ENCODE measurements at regions not wholly inside any gene's neighbourhood (a gene's known extent, or its start where the extent isn't known, plus 50 kb on each side); places are given as distances from the start of the nearest gene placed in this dataset.
A peak's percentile ranks its signal among the peaks of the same experiment; 100 is the strongest.
"Not testable (repeated sequence)": the region's sequence is repeated elsewhere in the genome, so short reads cannot be mapped to it uniquely, and the experiment has no call there.

GRCh38 chr4:128646893-128647292 lies 162.6 kb upstream of the JADE1 start:
- DNase-seq, result not testable (repeated sequence)

GRCh38 chr4:128644693-128645654 lies 164.5 kb upstream of the JADE1 start:
- not testable (repeated sequence) for DNase-seq

DNA sequence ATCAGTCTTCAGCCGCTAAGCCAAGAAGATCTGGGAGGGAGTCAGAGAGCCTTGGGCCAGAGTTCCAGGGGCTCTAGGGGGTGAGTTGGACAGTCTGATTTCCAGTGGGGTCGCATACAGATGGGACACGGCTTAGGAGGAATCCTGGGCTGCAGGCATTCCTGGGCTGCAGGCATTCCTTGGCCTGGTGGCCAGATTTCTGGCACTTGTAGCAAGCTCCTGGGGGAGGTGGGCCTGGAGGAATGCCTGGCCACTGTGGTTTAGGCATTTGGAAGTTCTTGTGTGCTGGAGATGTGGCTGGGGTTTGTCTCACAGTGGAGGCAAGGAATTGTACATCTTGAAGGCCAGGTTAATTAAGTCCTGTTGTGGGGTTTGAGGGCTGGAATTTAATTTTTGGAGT lies 165.4 kb upstream of the JADE1 start:
- DNase-seq, result not testable (repeated sequence)

DNA sequence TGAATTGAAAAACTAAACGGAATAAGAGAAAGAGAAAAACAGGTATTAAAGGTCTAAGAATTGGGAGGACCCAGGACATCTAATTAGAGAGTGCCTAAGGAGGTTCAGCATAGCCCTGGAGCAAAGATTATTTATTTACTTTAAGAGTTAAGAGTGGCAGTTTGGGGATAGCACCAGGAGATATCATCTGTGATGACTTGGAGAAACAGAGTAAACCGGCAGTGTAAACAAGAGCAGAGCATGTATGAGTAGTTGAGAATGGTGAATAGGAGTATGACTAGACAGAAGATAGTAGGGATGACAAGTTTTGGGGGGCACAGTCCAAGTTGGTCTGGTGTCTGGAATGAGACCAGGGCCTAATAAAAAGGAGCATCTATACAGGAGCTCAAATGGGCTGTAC lies 167.9 kb upstream of the JADE1 start:
- not testable (repeated sequence) for DNase-seq

GRCh38 chr4:128639541-128640270 lies 169.8 kb upstream of the JADE1 start:
- no peak for DNase-seq

DNA sequence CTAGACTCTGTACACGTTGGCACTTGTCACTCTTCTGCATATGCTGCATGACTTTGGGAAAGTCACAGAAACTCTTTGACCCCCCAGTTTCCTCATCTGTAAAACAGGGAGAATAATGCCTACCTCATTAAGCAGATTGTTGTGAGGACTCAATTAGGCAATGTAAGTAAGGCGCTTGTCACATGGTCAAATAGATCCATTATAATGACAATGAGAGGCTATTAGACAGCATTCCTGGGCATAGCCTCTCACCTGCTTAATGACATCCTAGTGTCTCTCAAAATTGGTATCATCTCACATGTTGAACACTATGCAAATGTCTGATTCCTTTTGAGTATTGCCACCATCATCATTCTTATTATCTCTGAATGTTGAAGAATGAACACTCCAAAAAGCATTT lies 172.6 kb upstream of the JADE1 start:
- DNase-seq, result no peak

- no peak for DNase-seq
Measured at GRCh38 chr4:128635955-128636560, 173.4 kb upstream of the JADE1 start.

GRCh38 chr4:128635141-128635954 lies 174.2 kb upstream of the JADE1 start:
- DNase-seq, result peak; percentile 2

DNA sequence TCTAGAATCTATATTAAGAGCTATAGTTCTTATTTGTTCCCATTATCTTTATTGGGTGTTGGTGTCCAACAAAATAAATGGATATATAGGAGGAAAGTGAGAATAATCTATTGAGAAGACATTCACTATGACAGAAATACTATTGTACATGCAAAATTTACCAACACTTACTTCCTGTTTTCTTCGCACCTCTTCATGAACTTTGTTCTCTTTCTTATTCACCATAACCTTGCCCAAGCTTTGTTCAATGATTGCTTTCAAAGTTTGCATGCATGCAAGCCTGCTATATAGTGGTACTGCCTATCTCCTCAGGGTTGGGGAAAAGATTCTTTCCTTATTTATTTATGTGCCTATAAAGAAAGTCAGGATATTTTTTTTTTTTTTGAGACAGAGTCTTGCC lies 176.4 kb upstream of the JADE1 start:
- DNase-seq, result no peak

DNA sequence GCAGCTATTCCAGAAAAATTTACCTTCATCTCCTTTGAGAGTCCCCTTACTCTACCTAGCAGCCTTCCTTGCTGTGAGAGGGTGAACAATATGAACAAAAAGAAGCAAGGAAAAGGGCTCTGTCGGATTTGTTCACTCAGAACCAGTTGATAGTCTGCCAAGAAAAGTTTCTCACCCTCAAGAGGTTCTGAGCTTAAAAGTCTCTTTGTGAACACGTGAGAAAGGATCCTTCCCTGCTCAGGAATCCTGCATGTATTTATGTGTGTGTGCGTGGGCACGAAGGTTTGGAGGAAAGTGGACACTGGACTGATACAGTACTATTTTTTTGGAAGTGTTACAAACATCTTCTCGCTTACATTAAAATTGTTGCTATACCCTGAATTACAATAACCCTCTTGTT lies 178.6 kb upstream of the JADE1 start:
- DNase-seq, result no peak

GRCh38 chr4:128623508-128624215 lies 185.8 kb upstream of the JADE1 start:
- no peak for DNase-seq

DNA sequence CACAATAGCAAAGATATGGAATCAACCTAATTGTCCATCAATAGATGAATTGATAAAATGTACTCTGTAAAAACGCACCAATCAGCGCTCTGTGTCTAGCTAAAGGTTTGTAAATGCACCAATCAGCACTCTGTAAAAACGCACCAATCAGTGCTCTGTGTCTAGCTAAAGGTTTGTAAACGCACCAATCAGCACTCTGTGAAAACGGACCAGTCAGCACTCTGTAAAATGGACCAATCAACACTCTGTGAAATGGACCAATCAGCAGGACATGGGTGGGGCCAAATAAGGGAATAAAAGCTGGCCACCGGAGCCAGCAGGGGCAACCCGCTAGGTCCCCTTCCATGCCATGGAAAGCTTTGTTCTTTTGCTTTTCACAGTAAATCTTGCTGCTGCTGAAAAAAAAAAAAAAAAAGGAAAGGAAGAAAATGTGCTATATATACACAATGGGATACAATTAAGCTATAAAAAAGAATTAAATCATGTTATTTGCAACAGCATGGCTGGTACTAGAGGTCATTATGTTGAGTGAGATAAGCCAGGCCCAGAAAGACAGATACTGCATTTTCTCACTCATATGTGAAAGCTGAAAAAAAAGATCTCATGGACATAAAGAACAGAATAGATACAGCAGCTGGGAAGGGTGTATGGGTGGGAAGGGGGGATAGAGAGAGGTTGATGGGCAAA lies 189.1 kb upstream of the JADE1 start:
- not testable (repeated sequence) for DNase-seq

GRCh38 chr4:128615197-128615596 lies 194.3 kb upstream of the JADE1 start:
- DNase-seq, result no peak

GRCh38 chr4:128608006-128608405 lies 201.5 kb upstream of the JADE1 start:
- DNase-seq, result no peak

DNA sequence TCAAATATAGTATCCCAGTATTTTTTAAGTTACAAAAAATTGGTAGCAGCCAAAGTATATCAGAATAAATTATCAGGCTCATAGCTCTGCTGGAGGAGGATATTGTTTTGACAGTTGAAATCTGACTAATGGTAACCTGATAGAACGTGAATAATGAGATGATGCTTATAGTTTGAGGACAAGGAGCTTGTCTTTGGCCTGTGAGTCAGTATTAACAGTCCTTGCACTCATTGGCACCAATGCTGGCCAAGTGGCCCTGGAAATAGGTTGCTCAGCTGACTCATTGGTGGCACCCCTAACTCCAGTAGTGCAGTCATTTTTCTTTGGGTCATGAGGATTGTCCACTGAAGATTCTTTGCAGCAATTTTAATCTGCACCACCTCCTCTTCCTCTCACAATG lies 203.3 kb upstream of the JADE1 start:
- DNase-seq, result no peak

GRCh38 chr4:128604840-128605239 lies 204.7 kb upstream of the JADE1 start:
- DNase-seq, result no peak

DNA sequence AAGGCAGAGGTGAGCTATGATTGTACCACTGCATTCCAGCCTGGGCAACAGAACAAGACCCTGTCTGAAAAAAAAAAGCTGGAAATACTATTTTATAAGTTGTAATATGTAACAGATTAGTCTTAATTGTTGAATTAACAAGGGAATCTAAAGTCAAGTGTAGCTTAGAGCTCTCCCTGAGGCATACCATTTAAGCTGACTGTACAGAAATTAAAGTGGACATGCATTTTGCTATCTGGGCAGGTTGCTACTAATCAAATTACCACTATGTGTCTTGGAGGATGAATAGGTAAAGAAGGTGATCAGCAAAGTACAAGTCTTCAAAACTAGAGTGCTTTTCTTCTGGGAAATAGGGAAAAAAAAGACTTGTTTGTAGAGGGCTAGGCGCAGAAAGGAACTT lies 205.3 kb upstream of the JADE1 start:
- DNase-seq, result no peak

DNA sequence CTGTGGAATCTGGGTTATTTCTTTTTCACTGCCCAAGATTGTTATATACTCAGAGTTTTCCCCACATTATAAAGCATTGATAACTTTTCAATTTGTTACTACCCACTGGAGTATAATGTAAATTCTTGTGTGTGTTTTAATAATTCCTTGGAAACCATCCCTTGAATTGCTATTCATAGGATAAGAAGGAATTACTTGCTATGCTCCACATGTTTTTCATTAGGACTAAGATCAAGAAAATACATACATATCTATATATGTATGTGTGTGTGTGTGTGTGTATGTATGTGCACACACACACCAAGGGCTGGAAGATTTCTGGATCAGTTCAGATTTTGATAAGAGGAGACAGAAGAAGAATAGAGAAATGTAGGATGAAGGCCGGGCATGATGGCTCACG lies 206.4 kb upstream of the JADE1 start:
- no peak for DNase-seq

DNA sequence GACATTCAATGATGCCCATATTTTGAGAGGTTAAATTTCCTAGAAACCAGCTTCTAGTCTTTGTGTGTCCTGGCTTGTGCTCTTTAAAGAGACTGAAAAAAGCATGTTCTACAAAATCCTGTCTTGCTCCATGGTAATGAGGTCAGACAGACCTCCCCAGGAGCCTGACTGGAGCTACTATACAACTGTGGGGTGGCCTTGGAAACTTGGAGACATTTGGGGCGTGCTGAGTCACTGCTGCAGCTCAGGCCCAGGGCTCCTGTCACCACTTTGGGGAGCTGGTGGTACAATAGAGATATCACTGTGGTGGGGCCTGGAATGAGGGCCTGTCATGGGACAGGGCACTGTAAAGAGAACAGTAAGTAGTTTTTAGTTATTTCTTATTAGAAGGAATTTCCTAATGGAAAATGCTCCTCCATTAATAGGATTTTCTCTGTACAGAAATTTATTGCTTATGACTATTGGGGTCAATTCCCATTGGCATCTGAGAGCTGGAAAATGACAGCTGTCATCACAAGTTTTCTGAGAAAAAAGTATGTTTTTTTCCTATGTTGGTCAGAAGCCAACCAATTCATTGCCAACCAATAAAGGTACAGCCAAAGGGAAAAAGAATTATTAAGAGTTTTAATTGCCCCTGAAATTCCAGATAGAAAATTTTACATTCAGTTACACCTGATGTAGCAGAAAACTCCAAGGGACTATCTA lies 207.4 kb upstream of the JADE1 start:
- no peak for DNase-seq

DNA sequence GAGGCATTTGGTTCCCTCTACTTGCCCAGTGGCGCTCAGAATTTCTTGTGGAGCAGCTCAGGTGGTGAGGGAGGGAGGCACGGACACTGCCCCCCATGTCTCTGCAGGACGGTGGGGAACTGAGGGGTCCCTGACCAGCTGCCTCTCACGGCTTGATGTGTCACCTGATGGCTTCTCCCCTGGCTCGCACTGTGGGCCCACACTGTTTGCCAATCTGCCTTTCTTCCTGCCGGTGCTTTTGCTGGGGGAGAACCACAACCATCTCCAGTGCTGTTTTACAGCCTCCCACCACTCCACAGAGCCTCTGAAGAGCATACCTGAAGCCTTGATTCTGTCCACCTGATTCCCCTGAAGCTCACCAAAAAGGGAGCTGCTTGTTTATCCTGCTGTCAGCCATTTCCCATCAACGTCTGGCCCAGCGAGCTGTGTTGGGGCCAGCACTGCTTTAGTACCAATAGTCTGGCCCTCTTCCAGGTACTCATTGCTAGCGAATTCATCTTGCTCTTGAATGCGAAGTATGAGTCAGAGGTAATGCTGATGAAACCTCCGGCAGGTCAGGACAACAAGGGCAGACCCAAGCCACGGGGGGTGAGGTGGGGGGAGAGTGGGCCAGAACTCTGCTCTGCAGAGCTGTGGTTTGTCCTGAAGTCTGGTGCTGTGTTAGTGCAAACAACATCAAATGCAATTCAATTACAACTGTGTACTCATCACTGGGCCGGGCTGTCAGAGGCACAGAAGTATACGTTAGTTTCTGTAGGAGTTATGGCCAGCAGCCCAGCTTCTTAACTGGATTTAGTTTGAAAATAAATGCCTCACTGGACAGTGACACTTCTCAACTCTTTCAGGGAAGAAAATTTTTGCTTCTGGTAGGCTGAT lies 208.3 kb upstream of the JADE1 start:
- peak; percentile 29 for DNase-seq
